CD4-positive, alpha-beta T cell (primary cell): ENCODE measurements at regions not wholly inside any gene's neighbourhood (a gene's known extent, or its start where the extent isn't known, plus 50 kb on each side); places are given as distances from the start of the nearest gene placed in this dataset.

Experiments used
- ATAC-seq: fragments of 200-7000 bp; cut with Tn5 transposase; one replicate; pipeline ENCODE4 v1.10.0; 2022; ENCODE audit warnings: mild to moderate bottlenecking; ENCODE audit not compliant: poor library complexity
- CTCF ChIA-PET: fragments of 350-600 bp; sonication (Branson Sonifier 250); formaldehyde crosslinking; loops from one replicate; lab custom pipeline; 2021; ENCODE audit warnings: antibody characterized with exemption, inconsistent platforms; lab: Charles Lee
- POLR2A ChIA-PET: fragments of 350-600 bp; sonication (Branson Sonifier 250); formaldehyde crosslinking; loops from one replicate; lab custom pipeline; 2021; ENCODE audit warnings: antibody characterized with exemption, inconsistent platforms; lab: Charles Lee
- DNase-seq, 14 experiments: peaks; one replicate each; pipeline ENCODE4 v3.0.0-alpha.2; 2013 to 2020; ENCODE audit warnings: mixed read lengths in 2 of 14
- H3K27ac ChIP-seq, 2 donors: one replicate each; pipeline versions ENCODE4 v1.5.1 to v1.7.0; 2013; ENCODE audit warnings: low read length in 2 of 2, low read depth in 1 of 2, mild to moderate bottlenecking in 1 of 2
- H3K27me3 ChIP-seq, 2 experiments: 1 replicate in 1 of 2; 2 replicates in 1 of 2; pipeline versions ENCODE4 v1.6.1 to v1.7.0; 2013; ENCODE audit warnings: low read length in 2 of 2, control low read depth in 1 of 2, mild to moderate bottlenecking in 1 of 2, moderate library complexity in 1 of 2; ENCODE audit not compliant: insufficient read depth in 2 of 2, control insufficient read depth in 1 of 2
- H3K36me3 ChIP-seq: one replicate; pipeline ENCODE4 v1.6.1; 2013; ENCODE audit warnings: low read length, control low read depth; ENCODE audit not compliant: insufficient read depth
- H3K4me1 ChIP-seq: one replicate; pipeline ENCODE4 v1.6.1; 2013; ENCODE audit warnings: low read length, control low read depth; ENCODE audit not compliant: insufficient read depth
- H3K4me3 ChIP-seq: one replicate; pipeline ENCODE4 v1.5.1; 2013; ENCODE audit warnings: mild to moderate bottlenecking, low read length, moderate library complexity
- H3K9me3 ChIP-seq, 2 experiments: 1 replicate in 1 of 2; 2 replicates in 1 of 2; pipeline versions ENCODE4 v1.6.1 to v1.7.0; 2013; ENCODE audit warnings: low read length in 2 of 2, mild to moderate bottlenecking in 2 of 2, control low read depth in 1 of 2, moderate library complexity in 1 of 2; ENCODE audit not compliant: control insufficient read depth in 1 of 2, insufficient read depth in 1 of 2
- H3K27ac Mint-ChIP-seq: one replicate; pipeline ENCODE4 v1.8.0; 2020; ENCODE audit warnings: mixed read lengths
- H3K27me3 Mint-ChIP-seq: one replicate; pipeline ENCODE4 v1.8.0; 2021; ENCODE audit warnings: mixed read lengths
- H3K36me3 Mint-ChIP-seq: one replicate; pipeline ENCODE4 v1.8.0; 2021; ENCODE audit warnings: low read depth, mixed read lengths
- H3K4me1 Mint-ChIP-seq: one replicate; pipeline ENCODE4 v1.8.0; 2021; ENCODE audit warnings: low read depth, mixed read lengths
- H3K4me3 Mint-ChIP-seq: one replicate; pipeline ENCODE4 v1.8.0; 2020; ENCODE audit warnings: mild to moderate bottlenecking, mixed read lengths
- H3K9me3 Mint-ChIP-seq: one replicate; pipeline ENCODE4 v1.8.0; 2020; ENCODE audit warnings: mixed read lengths
- CTCF ChIP-seq: fragments of 200-600 bp; IDR thresholded peaks from one replicate; pipeline ENCODE4 v1.8.0; 2022; ENCODE audit warnings: antibody characterized with exemption, mild to moderate bottlenecking
- intact Hi-C, 2 experiments: fragments of 100-400 bp; cut with DNase I in 1 of 2; cut with micrococcal nuclease in 1 of 2; formaldehyde crosslinking; loops; one replicate each; pipeline versions ENCODE4 v1.15.1 to v1.9.0; 2023 to 2025; cut with DNase I, micrococcal nuclease

DNA sequence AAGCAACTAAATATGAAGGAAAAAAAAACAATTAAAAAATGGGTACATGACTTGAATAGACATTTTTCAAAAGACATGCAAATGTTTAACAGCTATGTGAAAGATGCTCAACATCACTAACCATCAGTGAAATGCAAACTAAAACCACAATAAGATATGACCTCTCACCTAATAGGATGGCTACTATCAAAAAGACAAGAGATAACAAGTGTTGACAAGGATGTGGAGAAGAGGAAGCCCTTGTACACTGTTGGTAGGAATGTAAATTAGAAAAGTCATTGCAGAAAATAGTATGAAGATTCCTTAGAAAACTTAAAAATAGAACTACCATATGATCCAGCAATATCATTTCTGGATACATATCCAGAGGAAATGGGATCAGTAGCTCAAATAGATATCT lies 324.7 kb upstream of the TLE4 start:
- no peaks in the 10 kb centered on the region for H3K36me3 Mint-ChIP-seq
- POLR2A ChIA-PET: no interaction called here
- no peaks in the 10 kb centered on the region for H3K27me3 ChIP-seq
- H3K9me3 ChIP-seq: no peaks in the 10 kb centered on the region
- no peak overlapping the region for H3K4me3 Mint-ChIP-seq
- TF ChIP-seq CTCF: no peak
- CTCF ChIA-PET: no interaction called here
- no peaks in the 10 kb centered on the region for H3K36me3 ChIP-seq
- DNase-seq (no peak), ATAC-seq (no peak)
- H3K27ac ChIP-seq: no peak overlapping the region
- no peaks in the 10 kb centered on the region for H3K4me1 ChIP-seq
- no peaks in the 10 kb centered on the region for H3K9me3 Mint-ChIP-seq
- intact Hi-C loops: no loop called here
- peaks cover 6% of the 10 kb centered on the region for H3K27me3 Mint-ChIP-seq
- H3K4me3 ChIP-seq: no peak overlapping the region
- no peak overlapping the region for H3K27ac Mint-ChIP-seq
- no peaks in the 10 kb centered on the region for H3K4me1 Mint-ChIP-seq

GRCh38 chr9:79250806-79251205 lies 321.0 kb upstream of the TLE4 start:
- Mint-ChIP-seq H3K4me3 (no peak overlapping the region), H3K27me3 (peaks cover 4% of the 10 kb centered on the region), H3K36me3 (no peaks in the 10 kb centered on the region), H3K4me1 (no peaks in the 10 kb centered on the region), H3K9me3 (no peaks in the 10 kb centered on the region), H3K27ac (no peak overlapping the region)
- POLR2A ChIA-PET: no interaction called here
- CTCF ChIA-PET: no interaction called here
- TF ChIP-seq CTCF: no peak
- Histone ChIP-seq H3K27ac (no peak overlapping the region), H3K9me3 (no peaks in the 10 kb centered on the region), H3K36me3 (no peaks in the 10 kb centered on the region), H3K4me1 (no peaks in the 10 kb centered on the region), H3K27me3 (no peaks in the 10 kb centered on the region), H3K4me3 (no peak overlapping the region)
- ATAC-seq: no peak
- intact Hi-C loops: no loop called here
- DNase-seq: no peak

- Histone ChIP-seq H3K27ac (no peak overlapping the region), H3K4me1 (no peaks in the 10 kb centered on the region), H3K4me3 (no peak overlapping the region), H3K9me3 (peaks cover 0 to 5% of the 10 kb centered on the region in 2 experiments), H3K36me3 (no peaks in the 10 kb centered on the region), H3K27me3 (peaks cover 0 to 9% of the 10 kb centered on the region in 2 experiments)
- TF ChIP-seq CTCF: no peak
- no peak for ATAC-seq
- no peak overlapping the region for H3K27ac Mint-ChIP-seq
- intact Hi-C loops: no loop called here
- H3K9me3 Mint-ChIP-seq: no peaks in the 10 kb centered on the region
- H3K4me3 Mint-ChIP-seq: no peak overlapping the region
- H3K36me3 Mint-ChIP-seq: no peaks in the 10 kb centered on the region
- CTCF ChIA-PET: no interaction called here
- H3K27me3 Mint-ChIP-seq: peaks cover 18% of the 10 kb centered on the region
- POLR2A ChIA-PET: no interaction called here
- no peak for DNase-seq
- no peaks in the 10 kb centered on the region for H3K4me1 Mint-ChIP-seq
Measured at GRCh38 chr9:79254900-79255650, 316.7 kb upstream of the TLE4 start.
